Nephron progenitor cell (in vitro differentiated cells): ENCODE measurements at regions not wholly inside any gene's neighbourhood (a gene's known extent, or its start where the extent isn't known, plus 50 kb on each side); places are given as distances from the start of the nearest gene placed in this dataset.
"Not testable (repeated sequence)": the region's sequence is repeated elsewhere in the genome, so short reads cannot be mapped to it uniquely, and the experiment has no call there.

Experiments used
- DNase-seq: peaks from one replicate; pipeline ENCODE4 v3.0.0; 2021
- H3K27ac Mint-ChIP-seq: 2 replicates; pipeline ENCODE4 v1.8.0; 2021; ENCODE audit warnings: mild to moderate bottlenecking, moderate library complexity, mixed read lengths
- H3K27me3 Mint-ChIP-seq: 2 replicates; pipeline ENCODE4 v1.8.0; 2021; ENCODE audit warnings: mild to moderate bottlenecking, low read depth, mixed read lengths; ENCODE audit not compliant: poor library complexity
- H3K36me3 Mint-ChIP-seq: 2 replicates; pipeline ENCODE4 v1.8.0; 2021; ENCODE audit warnings: low read depth, mixed read lengths
- H3K4me1 Mint-ChIP-seq: 2 replicates; pipeline ENCODE4 v1.8.0; 2021; ENCODE audit warnings: mixed read lengths
- H3K4me3 Mint-ChIP-seq: 2 replicates; pipeline ENCODE4 v1.8.0; 2021; ENCODE audit warnings: mild to moderate bottlenecking, moderate library complexity, mixed read lengths
- H3K9me3 Mint-ChIP-seq: 2 replicates; pipeline ENCODE4 v1.8.0; 2021; ENCODE audit warnings: mild to moderate bottlenecking, moderate library complexity, mixed read lengths
- TF ChIP-seq, protein P1 (sequence below): fragments of 200-600 bp; sonication (generic); IDR thresholded peaks from 2 replicates; pipeline ENCODE4 v1.5.0; 2021; ENCODE audit warnings: antibody characterized with exemption

GRCh38 chr18:961644-962355, 57.1 kb downstream of the ADCYAP1 start:
- no peaks in the 10 kb centered on the region for H3K36me3 Mint-ChIP-seq
- H3K27ac Mint-ChIP-seq = no peak overlapping the region
- peaks cover 10% of the 10 kb centered on the region for H3K27me3 Mint-ChIP-seq
- H3K9me3 Mint-ChIP-seq = peaks cover 5% of the 10 kb centered on the region
- peak overlapping the region; percentile 72 for H3K4me3 Mint-ChIP-seq
- DNase-seq = peak; percentile 64
- peaks cover 5% of the 10 kb centered on the region for H3K4me1 Mint-ChIP-seq
- TF ChIP-seq, protein P1, sequence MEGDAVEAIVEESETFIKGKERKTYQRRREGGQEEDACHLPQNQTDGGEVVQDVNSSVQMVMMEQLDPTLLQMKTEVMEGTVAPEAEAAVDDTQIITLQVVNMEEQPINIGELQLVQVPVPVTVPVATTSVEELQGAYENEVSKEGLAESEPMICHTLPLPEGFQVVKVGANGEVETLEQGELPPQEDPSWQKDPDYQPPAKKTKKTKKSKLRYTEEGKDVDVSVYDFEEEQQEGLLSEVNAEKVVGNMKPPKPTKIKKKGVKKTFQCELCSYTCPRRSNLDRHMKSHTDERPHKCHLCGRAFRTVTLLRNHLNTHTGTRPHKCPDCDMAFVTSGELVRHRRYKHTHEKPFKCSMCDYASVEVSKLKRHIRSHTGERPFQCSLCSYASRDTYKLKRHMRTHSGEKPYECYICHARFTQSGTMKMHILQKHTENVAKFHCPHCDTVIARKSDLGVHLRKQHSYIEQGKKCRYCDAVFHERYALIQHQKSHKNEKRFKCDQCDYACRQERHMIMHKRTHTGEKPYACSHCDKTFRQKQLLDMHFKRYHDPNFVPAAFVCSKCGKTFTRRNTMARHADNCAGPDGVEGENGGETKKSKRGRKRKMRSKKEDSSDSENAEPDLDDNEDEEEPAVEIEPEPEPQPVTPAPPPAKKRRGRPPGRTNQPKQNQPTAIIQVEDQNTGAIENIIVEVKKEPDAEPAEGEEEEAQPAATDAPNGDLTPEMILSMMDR = peak; percentile 97

DNA sequence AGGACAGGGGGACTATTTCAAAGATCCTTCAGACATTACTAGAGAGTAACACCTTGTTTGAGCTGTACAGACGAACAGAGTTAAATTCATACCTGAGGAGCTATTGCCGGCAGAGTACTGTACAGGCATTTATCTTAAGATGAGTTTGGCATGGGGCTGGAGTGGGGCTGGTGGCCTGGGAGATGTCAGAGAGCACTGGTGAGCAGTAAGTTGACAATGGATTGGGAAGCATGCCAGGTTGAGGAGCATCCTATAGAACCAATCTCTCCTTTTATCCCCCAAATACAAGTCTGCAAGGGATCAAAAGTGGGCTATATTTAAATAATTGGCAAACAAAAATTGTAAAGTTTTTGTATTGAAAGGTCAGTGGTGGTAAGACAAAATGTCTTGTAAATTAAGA, 58.6 kb downstream of the ADCYAP1 start:
- no peak for DNase-seq
- Mint-ChIP-seq H3K36me3 (no peaks in the 10 kb centered on the region), H3K4me1 (peaks cover 5% of the 10 kb centered on the region), H3K27ac (no peak overlapping the region), H3K4me3 (no peak overlapping the region), H3K9me3 (peaks cover 18% of the 10 kb centered on the region), H3K27me3 (peaks cover 13% of the 10 kb centered on the region)
- TF ChIP-seq, protein P1 = no peak

DNA sequence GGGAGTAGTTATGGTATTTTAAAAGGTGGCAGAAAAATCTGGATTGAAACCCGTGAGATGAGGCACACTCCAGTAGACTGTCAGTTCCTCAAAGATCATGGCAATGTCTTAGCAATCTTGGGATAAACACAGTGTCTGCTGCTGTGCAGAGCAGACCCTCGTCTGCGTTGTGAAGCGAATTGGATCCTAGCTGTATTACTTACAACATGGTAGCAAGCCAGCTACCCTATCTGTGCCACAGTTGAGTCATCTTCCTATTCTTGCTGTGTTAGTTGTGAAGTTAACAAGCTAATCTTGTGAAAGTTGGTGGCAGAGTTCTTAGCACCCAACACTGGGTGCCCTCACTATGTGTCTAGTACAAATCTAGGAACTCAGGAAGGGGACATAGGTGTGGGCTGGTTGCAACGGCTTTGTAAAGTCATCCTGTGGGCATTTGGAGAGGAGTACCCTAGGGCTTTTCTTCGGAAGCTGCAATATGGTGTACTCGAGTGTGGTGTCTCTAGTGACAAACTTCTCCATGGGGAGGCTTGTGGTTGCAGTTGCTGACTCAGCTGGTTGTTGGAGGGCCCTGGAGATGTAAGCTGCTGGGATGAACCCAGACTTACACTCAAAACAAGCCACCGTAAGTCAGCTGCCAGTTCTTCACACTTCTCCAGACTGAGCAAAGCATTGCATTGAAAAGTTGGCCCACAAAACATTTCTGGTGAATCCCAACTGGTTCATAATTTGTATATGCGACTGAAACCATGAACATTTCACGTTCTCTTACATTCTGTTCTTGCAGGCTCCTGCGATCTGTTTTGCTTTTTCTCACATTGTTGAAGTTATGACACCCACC, 61.5 kb downstream of the ADCYAP1 start:
- Mint-ChIP-seq H3K4me1 (peaks cover 5% of the 10 kb centered on the region), H3K27ac (no peak overlapping the region), H3K4me3 (no peak overlapping the region), H3K9me3 (peaks cover 40% of the 10 kb centered on the region), H3K27me3 (peaks cover 14% of the 10 kb centered on the region), H3K36me3 (no peaks in the 10 kb centered on the region)
- DNase-seq = no peak
- TF ChIP-seq, protein P1 = no peak

DNA sequence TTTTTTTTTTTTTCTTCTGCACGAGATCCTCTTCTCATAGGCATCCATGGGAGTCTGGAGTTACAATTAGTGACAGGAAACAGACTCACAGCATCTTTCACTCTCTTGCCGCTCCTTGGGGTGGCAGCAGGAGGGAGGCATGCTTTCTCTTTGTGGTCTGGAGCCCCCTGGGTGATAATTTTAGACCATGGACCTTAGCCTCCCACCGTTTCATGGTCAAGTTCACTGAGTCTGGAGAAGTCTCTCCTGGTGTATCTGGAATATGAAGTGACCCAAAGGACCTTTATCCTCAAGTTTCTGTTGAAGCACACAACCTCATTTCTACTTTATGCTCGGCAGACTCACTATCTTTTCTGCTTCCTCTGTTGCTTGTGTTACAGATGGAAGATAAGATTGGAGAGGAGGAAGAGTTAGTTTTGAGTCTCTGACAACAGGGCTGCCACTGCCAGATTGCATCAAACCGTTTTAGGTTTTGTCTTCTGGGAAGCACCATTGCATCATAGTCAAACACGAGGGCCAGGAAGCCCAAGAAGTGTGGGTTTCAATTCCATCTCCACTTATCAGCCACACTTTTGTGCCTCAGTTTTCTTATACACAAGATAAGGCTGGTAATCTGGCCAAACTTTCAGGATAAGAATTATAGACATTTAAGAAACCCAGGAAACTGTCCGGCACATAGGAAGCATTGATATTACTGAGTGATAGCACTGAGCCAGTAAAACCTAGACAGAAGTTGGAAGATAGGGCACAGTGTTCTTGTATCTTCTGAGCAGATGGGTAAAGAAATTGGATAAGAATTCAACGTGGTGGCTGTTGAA, 62.3 kb downstream of the ADCYAP1 start:
- TF ChIP-seq, protein P1 = no peak
- DNase-seq = no peak
- Mint-ChIP-seq H3K27ac (no peak overlapping the region), H3K27me3 (peaks cover 11% of the 10 kb centered on the region), H3K4me3 (no peak overlapping the region), H3K4me1 (peaks cover 1% of the 10 kb centered on the region), H3K9me3 (peaks cover 43% of the 10 kb centered on the region), H3K36me3 (no peaks in the 10 kb centered on the region)

GRCh38 chr18:968910-969309, 64.2 kb downstream of the ADCYAP1 start:
- H3K36me3 Mint-ChIP-seq, DNase-seq, H3K4me3 Mint-ChIP-seq, H3K4me1 Mint-ChIP-seq, H3K27ac Mint-ChIP-seq: not testable (repeated sequence)
- H3K27me3 Mint-ChIP-seq = peaks cover 11% of the 10 kb centered on the region
- H3K9me3 Mint-ChIP-seq = peaks cover 48% of the 10 kb centered on the region

DNA sequence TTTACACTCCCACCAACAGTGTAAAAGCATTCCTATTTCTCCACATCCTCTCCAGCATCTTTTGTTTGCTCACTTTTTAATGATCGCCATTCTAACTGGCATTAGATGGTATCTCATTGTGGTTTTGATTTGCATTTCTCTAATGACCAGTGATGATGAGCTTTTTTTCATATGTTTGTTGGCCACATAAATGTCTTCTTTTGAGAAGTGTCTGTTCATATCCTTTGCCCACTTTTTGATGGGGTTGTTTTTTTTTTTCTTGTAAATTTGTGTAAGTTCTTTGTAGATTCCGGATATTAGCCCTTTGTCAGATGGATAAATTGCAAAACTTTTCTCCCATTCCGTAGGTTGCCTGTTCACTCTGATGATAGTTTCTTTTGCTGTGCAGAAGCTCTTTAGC, 64.6 kb downstream of the ADCYAP1 start:
- not testable (repeated sequence) for H3K4me3 Mint-ChIP-seq, DNase-seq, H3K36me3 Mint-ChIP-seq, H3K27ac Mint-ChIP-seq, H3K4me1 Mint-ChIP-seq
- peaks cover 11% of the 10 kb centered on the region for H3K27me3 Mint-ChIP-seq
- H3K9me3 Mint-ChIP-seq = peaks cover 52% of the 10 kb centered on the region

- H3K27ac Mint-ChIP-seq, H3K4me3 Mint-ChIP-seq, DNase-seq, H3K27me3 Mint-ChIP-seq: not testable (repeated sequence)
- Mint-ChIP-seq H3K36me3 (peaks cover 34% of the 10 kb centered on the region), H3K4me1 (peaks cover 11% of the 10 kb centered on the region), H3K9me3 (peaks cover 64% of the 10 kb centered on the region)
Observed at GRCh38 chr18:974606-975005, 69.9 kb downstream of the ADCYAP1 start.

GRCh38 chr18:976393-977128, 71.9 kb downstream of the ADCYAP1 start:
- peaks cover 55% of the 10 kb centered on the region for H3K9me3 Mint-ChIP-seq
- DNase-seq, H3K27me3 Mint-ChIP-seq: not testable (repeated sequence)
- peaks cover 34% of the 10 kb centered on the region for H3K36me3 Mint-ChIP-seq
- peak overlapping the region; percentile 76 for H3K27ac Mint-ChIP-seq
- H3K4me3 Mint-ChIP-seq = peak overlapping the region; percentile 92
- H3K4me1 Mint-ChIP-seq = peaks cover 11% of the 10 kb centered on the region

DNA sequence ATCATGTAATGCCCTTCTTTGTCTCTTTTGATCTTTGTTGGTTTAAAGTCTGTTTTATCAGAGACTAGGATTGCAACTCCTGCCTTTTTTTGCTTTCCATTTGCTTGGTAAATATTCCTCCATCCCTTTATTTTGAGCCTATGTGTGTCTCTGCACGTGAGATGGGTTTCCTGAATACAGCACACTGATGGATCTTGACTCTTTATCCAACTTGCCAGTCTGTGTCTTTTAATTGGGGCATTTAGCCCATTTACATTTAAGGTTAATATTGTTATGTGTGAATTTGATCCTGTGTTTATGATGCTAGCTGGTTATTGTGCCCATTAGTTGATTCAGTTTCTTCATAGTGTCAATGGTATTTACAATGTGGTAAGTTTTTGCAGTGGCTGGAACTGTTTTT, 72.7 kb downstream of the ADCYAP1 start:
- not testable (repeated sequence) for DNase-seq, H3K27me3 Mint-ChIP-seq
- Mint-ChIP-seq H3K27ac (peak overlapping the region; percentile 76), H3K4me1 (peaks cover 11% of the 10 kb centered on the region), H3K36me3 (peaks cover 34% of the 10 kb centered on the region), H3K4me3 (peak overlapping the region; percentile 92), H3K9me3 (peaks cover 51% of the 10 kb centered on the region)
